Heart left ventricle (tissue), 13 donors: ENCODE measurements at regions not wholly inside any gene's neighbourhood (a gene's known extent, or its start where the extent isn't known, plus 50 kb on each side); places are given as distances from the start of the nearest gene placed in this dataset.

Source experiments
- CTCF ChIP-seq, 12 donors: fragments of 200-600 bp; sonication (generic) in 4 of 12; IDR thresholded peaks; one replicate each; pipeline versions ENCODE4 v1.5.0 to v1.8.0; 2018 to 2022; ENCODE audit warnings: antibody characterized with exemption in 12 of 12, mild to moderate bottlenecking in 5 of 12
- POLR2A ChIP-seq, 2 donors: fragments of 450-650 bp; IDR thresholded peaks; one replicate each; pipeline ENCODE4 v1.6.1; 2017; ENCODE audit warnings: antibody characterized with exemption in 2 of 2, mild to moderate bottlenecking in 2 of 2, moderate library complexity in 2 of 2
- donor health status: ischemic (EF 13 %, LVEDD 7.1; RV severe dilation, severe dysfunction).
- donor health status: DM: no; HTN: yes; CAD: no.
- donor health status: DM: no; HTN: no; CAD: no.
- donor health status: ischemic (EF 25% LVEDD 6.9; RV normal size, moderate dysfunction).
- donor health status: ischemic (EF 25% LVEDD 5.7; RV mildly dilated, moderate dysfunction).
- donor health status: ischemic (EF 35%, LVEDD 5.7; RV mildly dilated, moderate dysfunction).
- donor health status: nonischemic (EF 11% LVEDD 7.7; RV severe dilation, severe dysfunction).
- donor health status: DM: yes; HTN: yes; CAD: no.
- donor health status: PGD.
- donor health status: ischemic (EF 29% LVEDD 5.4; RV normal size, mild dysfunction).
- donor health status: nonischemic (EF 23%, LVEDD 6.1; RV moderate dilation, normal function).

GRCh38 chr6:144383336-144383735 is 98.2 kb downstream of the UTRN start:
- no peak for TF ChIP-seq CTCF (IDR thresholded peaks at IDR 0.05)
- TF ChIP-seq POLR2A (IDR thresholded peaks at IDR 0.05), result no peak
